ENCODE measurements at regions not wholly inside any gene's neighbourhood (a gene's known extent, or its start where the extent isn't known, plus 50 kb on each side); places are given as distances from the start of the nearest gene placed in this dataset.

DNA sequence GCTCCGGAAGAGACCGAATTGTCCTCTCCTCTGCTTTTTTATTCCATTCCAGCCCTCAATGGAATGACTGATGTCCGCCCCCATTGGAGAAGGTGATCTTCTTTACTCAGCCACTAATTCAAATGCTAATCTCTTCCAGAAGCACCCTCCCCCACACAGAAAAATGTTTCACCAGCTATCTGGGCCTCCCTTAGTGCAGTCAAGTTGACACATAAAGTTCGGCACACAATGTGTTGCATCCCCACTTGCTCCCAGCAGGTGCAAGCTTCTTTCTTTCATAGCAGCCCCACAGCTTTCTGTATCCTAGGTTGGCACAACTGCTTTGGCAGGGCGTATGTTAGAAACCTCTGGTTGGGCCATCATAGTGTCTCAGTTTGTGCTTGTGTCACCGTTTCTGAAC lies 73.3 kb upstream of the TLR3 start:
- WGBS, 2 donors: 88 to 98% methylated on average over 6 of the region's 6 CpGs
- DNase-seq (ENCODE audit: low spot score in 2 of 2): no peak
- H3K27ac ChIP-seq: no peak overlapping the region
- H3K4me1 ChIP-seq: no peaks in the 10 kb centered on the region
- no peak overlapping the region for H3K4me3 ChIP-seq
- H3K36me3 ChIP-seq: no peaks in the 10 kb centered on the region
- TF ChIP-seq EP300 (IDR thresholded peaks at IDR 0.05) (no peak), POLR2A (IDR thresholded peaks at IDR 0.05) (no peak)
- TF ChIP-seq, protein P1, sequence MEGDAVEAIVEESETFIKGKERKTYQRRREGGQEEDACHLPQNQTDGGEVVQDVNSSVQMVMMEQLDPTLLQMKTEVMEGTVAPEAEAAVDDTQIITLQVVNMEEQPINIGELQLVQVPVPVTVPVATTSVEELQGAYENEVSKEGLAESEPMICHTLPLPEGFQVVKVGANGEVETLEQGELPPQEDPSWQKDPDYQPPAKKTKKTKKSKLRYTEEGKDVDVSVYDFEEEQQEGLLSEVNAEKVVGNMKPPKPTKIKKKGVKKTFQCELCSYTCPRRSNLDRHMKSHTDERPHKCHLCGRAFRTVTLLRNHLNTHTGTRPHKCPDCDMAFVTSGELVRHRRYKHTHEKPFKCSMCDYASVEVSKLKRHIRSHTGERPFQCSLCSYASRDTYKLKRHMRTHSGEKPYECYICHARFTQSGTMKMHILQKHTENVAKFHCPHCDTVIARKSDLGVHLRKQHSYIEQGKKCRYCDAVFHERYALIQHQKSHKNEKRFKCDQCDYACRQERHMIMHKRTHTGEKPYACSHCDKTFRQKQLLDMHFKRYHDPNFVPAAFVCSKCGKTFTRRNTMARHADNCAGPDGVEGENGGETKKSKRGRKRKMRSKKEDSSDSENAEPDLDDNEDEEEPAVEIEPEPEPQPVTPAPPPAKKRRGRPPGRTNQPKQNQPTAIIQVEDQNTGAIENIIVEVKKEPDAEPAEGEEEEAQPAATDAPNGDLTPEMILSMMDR (IDR thresholded peaks at IDR 0.05): no peak
- no peaks in the 10 kb centered on the region for H3K27me3 ChIP-seq
- H3K9me3 ChIP-seq: no peaks in the 10 kb centered on the region

DNA sequence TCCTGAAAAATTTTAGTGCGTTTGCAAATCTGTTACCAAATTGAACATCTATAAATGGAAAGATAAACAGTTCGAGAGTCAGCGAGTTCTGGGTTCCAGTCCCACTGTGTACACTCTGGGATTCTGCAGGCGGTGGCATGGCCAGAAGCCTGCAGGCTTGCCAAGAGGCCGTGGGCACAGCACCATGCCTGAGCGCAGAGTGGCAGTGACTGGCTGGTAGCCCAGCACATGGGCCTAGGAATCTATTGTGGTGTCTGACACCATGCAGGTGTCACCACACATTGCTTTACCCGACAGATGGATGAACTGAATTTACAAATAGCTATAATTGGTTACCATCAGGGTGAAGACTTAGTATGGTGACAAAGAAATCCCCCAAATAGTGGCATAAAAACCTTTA lies 71.7 kb upstream of the TLR3 start:
- Histone ChIP-seq H3K4me3 (no peak overlapping the region), H3K4me1 (no peaks in the 10 kb centered on the region), H3K36me3 (no peaks in the 10 kb centered on the region), H3K27me3 (no peaks in the 10 kb centered on the region), H3K9me3 (no peaks in the 10 kb centered on the region), H3K27ac (no peak overlapping the region)
- no peak for TF ChIP-seq EP300 (IDR thresholded peaks at IDR 0.05)
- TF ChIP-seq, protein P1 (IDR thresholded peaks at IDR 0.05): no peak
- no peak for TF ChIP-seq POLR2A (IDR thresholded peaks at IDR 0.05)
- WGBS, 2 donors: 77 to 78% methylated on average over 7 of the region's 7 CpGs
- no peak for DNase-seq (ENCODE audit: low spot score in 2 of 2)

DNA sequence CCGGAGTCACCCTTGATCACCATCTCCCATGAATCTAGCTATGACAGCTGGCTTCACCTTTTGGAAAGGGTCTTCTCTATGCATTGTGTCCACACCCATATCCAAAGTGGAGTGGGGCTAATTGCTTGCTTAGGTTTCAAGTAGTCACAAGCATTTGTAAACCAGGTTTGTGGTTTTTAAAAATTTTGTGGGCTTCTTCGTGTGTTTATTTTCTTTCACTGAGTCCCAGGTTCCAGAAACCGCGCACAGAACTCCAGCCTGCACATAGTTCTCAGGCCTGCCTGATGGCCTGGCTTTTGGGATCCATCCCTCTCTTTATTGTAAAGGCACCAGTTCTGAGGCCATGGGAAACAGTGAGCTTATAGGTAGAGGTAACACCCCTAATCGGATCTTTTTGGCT lies 70.2 kb upstream of the TLR3 start:
- Histone ChIP-seq H3K4me3 (no peak overlapping the region), H3K27me3 (no peaks in the 10 kb centered on the region), H3K9me3 (no peaks in the 10 kb centered on the region), H3K4me1 (peaks cover 0 to 3% (median 0%) of the 10 kb centered on the region in 4 donors), H3K36me3 (no peaks in the 10 kb centered on the region), H3K27ac (no peak overlapping the region)
- WGBS, 2 donors: 87 to 88% methylated on average over 5 of the region's 5 CpGs
- TF ChIP-seq EP300 (IDR thresholded peaks at IDR 0.05) (no peak), POLR2A (IDR thresholded peaks at IDR 0.05) (no peak)
- TF ChIP-seq, protein P1 (IDR thresholded peaks at IDR 0.05): no peak
- DNase-seq (ENCODE audit: low spot score in 2 of 2): no peak

GRCh38 chr4:185999207-185999606 lies 69.7 kb upstream of the TLR3 start:
- WGBS, 2 donors: 53 to 73% methylated on average over 8 of the region's 8 CpGs
- Histone ChIP-seq H3K36me3 (no peaks in the 10 kb centered on the region), H3K27me3 (no peaks in the 10 kb centered on the region), H3K4me1 (peaks cover 0 to 3% (median 0%) of the 10 kb centered on the region in 4 donors), H3K27ac (no peak overlapping the region), H3K9me3 (no peaks in the 10 kb centered on the region), H3K4me3 (no peak overlapping the region)
- TF ChIP-seq, protein P1 (IDR thresholded peaks at IDR 0.05): no peak
- no peak for TF ChIP-seq POLR2A (IDR thresholded peaks at IDR 0.05)
- no peak for TF ChIP-seq EP300 (IDR thresholded peaks at IDR 0.05)
- no peak for DNase-seq (ENCODE audit: low spot score in 2 of 2)

DNA sequence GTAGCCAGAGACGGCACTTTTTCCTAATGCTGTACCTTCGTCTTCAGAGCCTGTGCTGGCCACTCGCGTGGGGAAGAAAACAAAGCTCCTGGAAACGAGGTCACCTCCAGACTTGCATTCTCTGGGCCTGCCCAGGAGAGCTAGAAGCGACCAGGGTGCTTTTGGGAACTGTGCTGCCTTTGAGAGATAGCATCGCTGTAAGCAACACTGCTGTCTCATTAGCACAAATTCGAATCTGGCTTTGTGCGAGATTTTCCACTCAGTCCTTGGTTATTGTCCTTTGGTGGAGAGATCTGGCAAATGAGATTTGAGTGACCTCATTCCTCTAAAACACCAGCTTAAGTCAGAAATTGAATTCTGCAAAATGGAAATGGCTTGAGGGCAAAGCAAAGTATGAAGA lies 66.1 kb upstream of the TLR3 start:
- Histone ChIP-seq H3K4me1 (peaks cover 0 to 3% (median 0%) of the 10 kb centered on the region in 4 donors), H3K9me3 (no peaks in the 10 kb centered on the region), H3K4me3 (no peak overlapping the region), H3K27ac (no peak overlapping the region), H3K36me3 (no peaks in the 10 kb centered on the region), H3K27me3 (no peaks in the 10 kb centered on the region)
- no peak for DNase-seq (ENCODE audit: low spot score in 2 of 2)
- TF ChIP-seq, protein P1 (IDR thresholded peaks at IDR 0.05): no peak
- TF ChIP-seq EP300 (IDR thresholded peaks at IDR 0.05): no peak
- no peak for TF ChIP-seq POLR2A (IDR thresholded peaks at IDR 0.05)
- WGBS, 2 donors: 62 to 72% methylated on average over 9 of the region's 9 CpGs

Measured in tibial nerve (tissue), 4 donors.